ENCODE measurements at regions not wholly inside any gene's neighbourhood (a gene's known extent, or its start where the extent isn't known, plus 50 kb on each side); places are given as distances from the start of the nearest gene placed in this dataset.

DNA sequence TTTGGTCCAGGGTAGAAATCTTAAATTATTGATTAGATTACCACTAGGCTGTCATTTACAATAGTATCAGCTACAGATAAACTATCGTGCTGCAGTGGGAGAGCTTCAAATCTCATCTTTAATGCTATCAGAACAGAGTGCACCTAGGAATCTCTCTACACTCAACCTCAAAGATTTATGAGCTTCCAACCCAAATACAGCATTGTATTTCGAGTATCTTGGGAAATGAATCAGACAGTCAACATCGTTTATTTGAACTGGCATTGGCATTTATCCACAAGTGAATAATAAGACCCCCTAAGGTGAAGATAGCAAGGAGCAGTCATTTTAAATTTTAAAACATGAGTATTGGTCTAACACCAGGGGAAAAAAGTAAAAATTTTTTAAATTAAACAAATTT, 1203.2 kb downstream of the CDH12 start:
- TF ChIP-seq, protein P1, sequence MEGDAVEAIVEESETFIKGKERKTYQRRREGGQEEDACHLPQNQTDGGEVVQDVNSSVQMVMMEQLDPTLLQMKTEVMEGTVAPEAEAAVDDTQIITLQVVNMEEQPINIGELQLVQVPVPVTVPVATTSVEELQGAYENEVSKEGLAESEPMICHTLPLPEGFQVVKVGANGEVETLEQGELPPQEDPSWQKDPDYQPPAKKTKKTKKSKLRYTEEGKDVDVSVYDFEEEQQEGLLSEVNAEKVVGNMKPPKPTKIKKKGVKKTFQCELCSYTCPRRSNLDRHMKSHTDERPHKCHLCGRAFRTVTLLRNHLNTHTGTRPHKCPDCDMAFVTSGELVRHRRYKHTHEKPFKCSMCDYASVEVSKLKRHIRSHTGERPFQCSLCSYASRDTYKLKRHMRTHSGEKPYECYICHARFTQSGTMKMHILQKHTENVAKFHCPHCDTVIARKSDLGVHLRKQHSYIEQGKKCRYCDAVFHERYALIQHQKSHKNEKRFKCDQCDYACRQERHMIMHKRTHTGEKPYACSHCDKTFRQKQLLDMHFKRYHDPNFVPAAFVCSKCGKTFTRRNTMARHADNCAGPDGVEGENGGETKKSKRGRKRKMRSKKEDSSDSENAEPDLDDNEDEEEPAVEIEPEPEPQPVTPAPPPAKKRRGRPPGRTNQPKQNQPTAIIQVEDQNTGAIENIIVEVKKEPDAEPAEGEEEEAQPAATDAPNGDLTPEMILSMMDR (IDR thresholded peaks at IDR 0.05; ENCODE audit: insufficient read depth, low read length, missing control alignments) = no peak
- no peak overlapping the region for H3K4me3 ChIP-seq (ENCODE audit: low read depth, low read length)
- POLR2A ChIA-PET = no interaction called here
- DNase-seq (ENCODE audit: low read depth, low spot score) = no peak
- CTCF ChIA-PET = no interaction called here

DNA sequence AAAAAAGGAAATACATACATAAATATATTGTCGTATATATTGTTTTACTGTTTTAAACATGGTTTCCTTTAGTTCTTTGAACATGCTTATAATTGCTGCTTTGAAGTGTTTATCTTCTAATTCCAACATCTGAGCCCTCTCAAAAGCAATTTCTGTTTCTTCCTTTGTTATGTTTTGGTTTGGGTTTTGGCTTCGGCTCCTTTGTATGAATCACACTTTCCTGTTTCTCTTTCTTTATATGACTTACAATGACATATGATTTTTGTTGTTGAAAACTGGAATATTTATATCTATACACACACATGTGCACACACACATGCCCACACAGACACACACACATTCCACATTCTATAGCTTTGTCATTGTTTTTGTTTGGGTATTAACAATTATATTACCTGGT, 1206.7 kb downstream of the CDH12 start:
- ChIA-PET POLR2A (no interaction called here), CTCF (no interaction called here)
- TF ChIP-seq, protein P1 (IDR thresholded peaks at IDR 0.05; ENCODE audit: insufficient read depth, low read length, missing control alignments) = no peak
- H3K4me3 ChIP-seq (ENCODE audit: low read depth, low read length) = no peak overlapping the region
- DNase-seq (ENCODE audit: low read depth, low spot score) = no peak

DNA sequence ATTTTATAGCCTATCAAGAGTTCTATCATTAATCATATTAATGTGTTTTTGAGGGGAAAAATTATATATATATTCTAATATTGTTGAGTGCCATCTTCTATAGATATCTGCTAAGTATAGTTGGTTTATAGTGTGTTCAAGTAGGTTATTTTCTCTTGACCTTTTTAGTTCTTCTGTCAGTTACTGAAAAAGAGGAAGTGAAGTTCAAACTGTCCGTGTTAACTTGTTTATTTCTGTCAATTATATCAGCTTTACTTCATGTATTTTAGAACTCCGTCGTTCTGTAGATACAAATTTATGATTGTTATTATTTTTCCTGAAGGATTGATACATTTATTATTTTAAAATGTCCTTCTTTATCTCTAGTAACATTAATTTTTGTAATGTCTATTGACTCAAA, 1209.1 kb downstream of the CDH12 start:
- POLR2A ChIA-PET = no interaction called here
- TF ChIP-seq, protein P1 (IDR thresholded peaks at IDR 0.05; ENCODE audit: insufficient read depth, low read length, missing control alignments) = no peak
- no peak for DNase-seq (ENCODE audit: low read depth, low spot score)
- CTCF ChIA-PET = no interaction called here
- no peak overlapping the region for H3K4me3 ChIP-seq (ENCODE audit: low read depth, low read length)

DNA sequence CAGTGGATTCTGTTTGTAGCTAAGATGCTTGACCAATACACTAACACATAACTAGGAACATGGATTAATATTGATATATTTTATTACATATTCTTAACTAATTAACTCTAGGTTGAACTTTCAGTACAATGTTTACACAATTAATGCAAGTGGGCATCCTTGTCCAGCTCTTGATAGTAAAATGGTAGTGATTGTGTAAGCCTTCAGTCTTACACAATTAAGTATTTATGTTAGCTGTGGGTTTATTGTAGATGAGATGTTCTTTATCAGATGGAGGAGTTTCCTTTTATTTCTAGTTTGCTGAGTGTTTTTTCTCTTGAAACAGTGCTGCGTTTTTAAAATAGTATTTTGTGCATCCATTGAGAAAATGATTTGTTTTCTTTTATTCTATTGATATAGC, 1210.8 kb downstream of the CDH12 start:
- CTCF ChIA-PET = no interaction called here
- POLR2A ChIA-PET = no interaction called here
- H3K4me3 ChIP-seq (ENCODE audit: low read depth, low read length) = no peak overlapping the region
- DNase-seq (ENCODE audit: low read depth, low spot score) = no peak
- TF ChIP-seq, protein P1 (IDR thresholded peaks at IDR 0.05; ENCODE audit: insufficient read depth, low read length, missing control alignments) = no peak

DNA sequence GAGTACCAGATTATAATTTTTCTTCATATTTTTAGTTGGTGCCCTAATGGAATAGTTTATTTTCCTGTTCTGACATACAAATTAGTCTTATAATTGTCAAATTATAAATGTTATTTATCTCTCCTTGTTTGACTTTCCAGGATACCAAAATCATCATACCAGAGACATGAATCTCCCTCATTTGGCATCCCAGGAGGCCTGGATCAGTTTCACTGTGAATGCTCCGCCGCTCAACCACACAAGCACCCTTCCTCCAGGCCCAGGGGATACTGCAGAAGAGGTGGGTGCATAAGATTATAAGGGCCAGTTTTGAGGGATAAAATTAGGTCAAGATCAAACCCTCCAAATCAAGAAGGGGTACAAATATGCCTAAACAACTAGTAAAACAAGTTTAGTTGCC, 1229.3 kb downstream of the CDH12 start:
- ChIA-PET POLR2A (no interaction called here), CTCF (no interaction called here)
- TF ChIP-seq, protein P1 (IDR thresholded peaks at IDR 0.05; ENCODE audit: insufficient read depth, low read length, missing control alignments) = no peak
- DNase-seq (ENCODE audit: low read depth, low spot score) = no peak
- H3K4me3 ChIP-seq (ENCODE audit: low read depth, low read length) = no peak overlapping the region

DNA sequence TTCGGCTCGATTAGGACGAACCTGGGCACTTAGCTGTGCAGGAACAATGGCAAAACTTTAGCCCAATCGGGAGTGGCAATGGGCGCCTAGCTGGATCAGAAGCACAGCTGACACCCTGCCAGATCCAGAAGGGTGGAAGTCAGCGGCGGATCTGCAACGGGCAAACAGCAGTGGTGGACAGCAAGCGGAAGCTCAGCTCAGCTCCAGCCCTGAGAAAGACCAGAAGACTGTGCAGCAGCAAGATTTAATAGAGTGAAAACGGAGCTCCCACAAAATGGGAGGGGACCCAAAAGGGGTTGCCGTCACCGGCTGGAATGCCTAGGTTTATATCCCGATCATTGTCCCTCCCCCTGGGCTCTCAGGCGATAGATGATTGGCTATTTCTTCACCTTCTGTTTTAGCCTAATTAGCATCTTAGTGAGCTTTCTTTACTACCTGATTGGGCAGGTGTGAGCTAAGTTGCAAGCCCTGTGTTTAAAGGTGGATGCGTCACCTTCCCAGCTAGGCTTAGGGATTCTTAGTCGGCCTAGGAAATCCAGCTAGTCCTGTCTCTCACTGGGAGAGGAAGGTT, 1237.9 kb downstream of the CDH12 start:
- ChIA-PET CTCF (no interaction called here), POLR2A (no interaction called here)
- H3K4me3 ChIP-seq (ENCODE audit: low read depth, low read length) = no peak overlapping the region
- DNase-seq (ENCODE audit: low read depth, low spot score) = no peak
- TF ChIP-seq, protein P1 (IDR thresholded peaks at IDR 0.05; ENCODE audit: insufficient read depth, low read length, missing control alignments) = no peak

Measured in AG04449 (cell line).